Stomach (tissue), 4 donors: ENCODE measurements at regions not wholly inside any gene's neighbourhood (a gene's known extent, or its start where the extent isn't known, plus 50 kb on each side); places are given as distances from the start of the nearest gene placed in this dataset.

Experiments used
- CTCF ChIP-seq, 7 experiments: fragments of 450-650 bp in 4 of 7; fragments of 200-600 bp in 3 of 7; sonication (generic) in 3 of 7; IDR thresholded peaks; one replicate each; pipeline ENCODE4 v1.5.1; 2016 to 2019; ENCODE audit warnings: antibody characterized with exemption in 7 of 7, control low read depth in 2 of 7, mild to moderate bottlenecking in 1 of 7
- POLR2A ChIP-seq, 4 donors: fragments of 450-650 bp; IDR thresholded peaks; one replicate each; pipeline ENCODE4 v1.6.1; 2016; ENCODE audit warnings: antibody characterized with exemption in 4 of 4, control low read depth in 2 of 4, mild to moderate bottlenecking in 1 of 4, moderate library complexity in 1 of 4
- POLR2AphosphoS5 ChIP-seq, 3 donors: sonication (generic); formaldehyde crosslinking; IDR thresholded peaks; one replicate each; pipeline ENCODE4 v1.6.1; 2016; ENCODE audit warnings: antibody characterized with exemption in 3 of 3

GRCh38 chr1:194717334-194717733 lies 1530.9 kb upstream of the B3GALT2 start:
- no peak for TF ChIP-seq CTCF (IDR thresholded peaks at IDR 0.05)
- no peak for TF ChIP-seq POLR2AphosphoS5 (IDR thresholded peaks at IDR 0.05)
- no peak for TF ChIP-seq POLR2A (IDR thresholded peaks at IDR 0.05)
